GM18499 (cell line): ENCODE measurements at regions not wholly inside any gene's neighbourhood (a gene's known extent, or its start where the extent isn't known, plus 50 kb on each side); places are given as distances from the start of the nearest gene placed in this dataset.
"Not testable (repeated sequence)": the region's sequence is repeated elsewhere in the genome, so short reads cannot be mapped to it uniquely, and the experiment has no call there.

Experiments used
- ATAC-seq: cut with Tn5 transposase; IDR thresholded peaks from one replicate; pipeline ENCODE4 v1.9.1; 2021; ENCODE audit warnings: moderate number of reproducible peaks; ENCODE audit not compliant: insufficient read depth, unreplicated experiment

DNA sequence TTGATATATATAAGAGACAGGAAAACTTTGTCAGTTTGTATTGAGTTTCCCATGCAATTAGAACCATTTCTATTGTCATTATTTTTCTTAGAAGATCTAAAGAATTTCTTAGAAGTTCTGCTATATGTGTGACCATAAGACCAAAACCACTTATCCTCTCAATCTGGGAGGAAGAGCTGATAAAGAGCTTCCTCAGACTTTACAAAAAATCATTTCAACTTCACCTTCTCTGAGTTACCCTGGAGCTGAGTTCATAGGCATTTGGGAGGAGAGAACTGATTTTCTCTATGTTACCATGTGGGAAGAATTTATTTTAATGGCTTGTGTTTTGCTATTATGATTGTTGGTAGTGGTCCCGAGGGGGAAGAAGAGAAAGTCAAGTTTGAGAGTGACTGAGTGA lies 329.3 kb downstream of the GPD2 start:
- ATAC-seq, result no peak

DNA sequence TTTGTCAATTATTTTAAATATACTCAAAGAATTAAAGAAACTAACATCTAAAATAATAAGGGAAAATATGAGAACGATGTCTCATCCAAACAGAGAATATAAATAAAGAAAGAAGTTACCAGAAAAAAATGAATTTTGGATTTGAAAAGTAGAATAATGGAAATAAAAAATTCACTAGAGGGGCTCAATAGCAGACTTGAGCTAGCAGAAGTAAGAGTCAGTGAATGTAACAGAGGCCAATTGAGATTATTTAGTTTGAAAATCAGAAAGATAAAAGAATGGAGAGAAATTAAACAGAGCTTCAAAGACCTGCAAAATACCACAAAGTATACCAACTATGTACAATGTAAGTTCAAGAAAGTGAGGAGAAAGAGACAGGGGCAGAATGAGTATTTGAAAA lies 333.6 kb downstream of the GPD2 start:
- no peak for ATAC-seq

GRCh38 chr2:156778916-156779315 lies 342.7 kb downstream of the GPD2 start:
- ATAC-seq, result no peak

DNA sequence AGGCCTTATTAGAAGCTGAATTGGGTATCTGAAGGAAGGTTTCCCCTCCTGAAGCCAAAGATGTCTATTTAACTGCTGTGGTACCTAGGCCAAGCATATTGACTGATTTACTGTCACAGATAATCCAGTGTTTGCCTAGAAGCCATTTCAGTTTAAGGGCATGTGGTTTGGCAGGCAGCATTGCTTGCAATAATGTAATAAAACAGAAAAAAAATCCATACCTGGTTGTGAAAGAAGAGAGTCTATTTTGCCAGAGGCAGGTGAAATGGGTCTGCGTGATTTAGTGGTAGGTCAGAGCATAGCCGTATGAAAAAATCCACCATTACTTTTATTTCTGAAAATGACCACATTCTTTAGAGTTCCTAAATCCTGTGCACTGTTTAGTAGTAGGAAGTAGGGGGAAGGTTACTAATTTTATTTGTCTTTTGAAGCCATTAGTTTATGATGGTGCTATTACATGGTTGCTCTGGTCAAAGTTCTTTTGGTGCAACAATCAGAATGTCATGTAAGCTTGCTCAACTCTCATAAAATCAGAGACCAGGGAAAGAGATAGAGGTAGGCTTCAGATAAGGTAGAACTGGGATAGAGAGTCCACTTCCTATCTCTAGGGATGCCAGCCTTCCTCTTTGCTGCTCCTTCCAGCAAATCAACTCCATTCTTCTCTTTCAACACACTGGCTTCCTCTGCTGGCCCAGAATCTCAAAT lies 343.4 kb downstream of the GPD2 start:
- no peak for ATAC-seq

- not testable (repeated sequence) for ATAC-seq
Observed at GRCh38 chr2:156781677-156782076, 345.5 kb downstream of the GPD2 start.

DNA sequence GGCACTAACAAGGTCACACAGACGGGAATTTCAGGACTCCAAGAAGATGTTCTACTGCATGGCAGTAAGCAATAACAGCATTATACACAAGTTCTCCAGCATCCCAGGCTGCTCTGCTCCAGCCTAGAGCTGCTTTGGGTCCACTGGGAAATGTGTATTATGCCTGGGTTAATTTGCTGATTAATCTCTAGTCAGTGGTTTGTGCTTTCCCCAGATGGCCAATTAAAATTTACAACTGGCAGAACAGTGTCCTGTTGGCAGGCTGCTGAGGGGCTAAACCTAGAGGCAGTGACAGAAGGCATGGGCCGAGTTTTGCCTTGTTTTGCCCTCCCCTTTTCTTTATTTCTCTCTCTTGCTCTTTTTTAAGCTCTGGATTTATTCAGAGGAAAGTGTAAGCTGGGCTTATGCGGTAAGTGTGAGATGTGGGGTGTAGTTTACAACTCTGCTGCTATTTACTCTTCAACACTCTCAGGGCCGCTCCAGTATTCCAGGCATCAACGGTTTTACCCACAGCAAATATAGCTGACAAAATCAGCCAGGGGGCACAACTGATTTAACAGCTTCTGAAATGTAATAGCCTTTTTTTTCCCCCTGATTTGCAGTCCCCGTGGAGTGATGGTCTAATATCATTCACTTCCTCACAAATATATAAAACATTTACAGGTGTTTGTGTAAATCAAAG lies 348.0 kb downstream of the GPD2 start:
- no peak for ATAC-seq

DNA sequence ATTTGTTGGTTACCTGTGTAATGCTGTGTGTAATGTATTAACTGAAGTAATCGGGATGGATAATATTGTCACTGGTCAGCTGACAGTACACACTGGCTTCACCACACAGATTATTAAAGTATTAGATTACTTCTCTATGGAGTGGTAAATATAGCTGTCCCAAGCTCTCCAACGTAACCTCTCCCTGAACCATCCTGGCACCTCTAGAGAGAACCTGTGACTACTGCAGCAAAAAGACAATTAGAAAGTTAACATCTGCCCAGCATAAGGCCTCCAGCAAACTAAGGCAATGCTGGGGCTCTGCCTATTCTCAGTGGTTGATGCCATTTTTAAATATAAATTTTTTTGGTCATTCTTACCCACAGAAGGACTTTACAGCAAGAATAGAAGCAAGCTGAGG lies 351.3 kb downstream of the GPD2 start:
- no peak for ATAC-seq

GRCh38 chr2:156790343-156791037 lies 354.3 kb downstream of the GPD2 start:
- ATAC-seq, result no peak

- no peak for ATAC-seq
Observed at GRCh38 chr2:156792242-156792840, 356.2 kb downstream of the GPD2 start.

DNA sequence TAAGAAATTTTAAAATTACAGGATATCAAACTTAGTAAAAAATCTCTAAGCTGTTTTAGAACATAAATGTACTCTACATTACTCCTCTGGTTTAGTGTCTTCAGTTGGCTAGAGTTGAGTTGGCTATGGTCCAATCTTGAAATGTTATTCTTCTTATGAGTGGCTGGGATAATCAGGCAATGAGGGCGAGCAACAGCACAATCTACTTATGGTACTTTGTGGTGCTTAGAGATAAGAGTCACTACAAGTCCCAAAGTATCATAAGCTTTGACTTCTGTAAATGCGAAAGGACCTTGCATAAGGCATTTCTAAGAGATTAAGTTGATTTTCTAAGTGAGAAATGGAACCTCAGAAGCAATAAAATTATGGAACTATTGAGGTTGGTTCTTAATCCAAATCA lies 361.7 kb downstream of the GPD2 start:
- ATAC-seq, result no peak

DNA sequence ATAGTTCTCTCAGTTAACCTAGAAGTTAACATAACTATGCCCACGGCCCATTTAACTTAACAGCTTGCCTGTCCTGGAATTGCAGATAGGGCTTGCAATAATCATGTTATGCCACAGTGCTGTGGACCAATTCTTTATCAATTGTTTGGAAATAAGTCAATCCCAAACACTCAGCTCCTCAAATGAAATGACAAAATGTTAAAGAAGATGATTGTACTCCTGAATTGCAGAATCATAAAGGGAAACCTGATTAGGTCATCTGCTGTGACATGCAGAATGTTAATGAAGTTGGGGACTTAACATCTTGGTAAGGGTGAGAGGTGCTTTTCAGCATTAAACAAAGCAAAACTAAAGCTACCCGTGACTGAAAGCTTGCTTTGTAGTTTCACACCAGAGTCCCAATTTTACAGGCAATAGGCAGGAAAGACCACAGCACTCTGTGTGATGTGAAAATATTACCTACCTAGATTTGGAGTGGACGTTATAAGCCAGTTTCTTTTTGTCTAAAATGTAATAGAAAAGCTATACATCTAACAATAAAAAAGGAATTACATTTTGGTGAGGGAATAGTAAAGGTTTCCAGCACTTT lies 364.0 kb downstream of the GPD2 start:
- no peak for ATAC-seq

DNA sequence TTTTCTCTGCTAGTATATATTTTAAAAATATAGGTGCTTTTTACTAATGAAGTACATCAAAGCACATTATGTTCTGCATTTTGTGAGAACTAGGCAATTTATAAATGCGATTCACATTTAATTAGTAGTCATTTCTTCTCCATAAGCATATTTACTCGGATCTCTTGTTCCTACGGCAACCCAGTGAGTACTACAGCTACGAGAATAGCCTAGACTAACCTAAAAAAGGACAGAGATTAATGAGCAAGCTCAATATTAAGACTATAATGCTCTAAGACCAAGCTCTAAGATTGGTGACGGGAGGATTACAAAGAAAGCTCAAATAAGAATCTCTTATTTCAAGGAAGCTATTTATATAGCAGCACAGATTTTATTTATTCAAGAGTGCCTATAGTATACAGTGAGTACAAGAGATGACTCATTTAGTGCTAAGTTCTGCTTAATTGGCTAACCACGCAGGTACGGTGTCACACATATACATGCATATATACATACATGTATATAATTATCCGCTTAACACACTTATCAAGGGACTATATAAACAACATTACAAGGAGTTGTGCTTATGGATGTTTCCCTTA lies 364.7 kb downstream of the GPD2 start:
- ATAC-seq, result no peak

- no peak for ATAC-seq
Observed at GRCh38 chr2:156803243-156803642, 367.1 kb downstream of the GPD2 start.

DNA sequence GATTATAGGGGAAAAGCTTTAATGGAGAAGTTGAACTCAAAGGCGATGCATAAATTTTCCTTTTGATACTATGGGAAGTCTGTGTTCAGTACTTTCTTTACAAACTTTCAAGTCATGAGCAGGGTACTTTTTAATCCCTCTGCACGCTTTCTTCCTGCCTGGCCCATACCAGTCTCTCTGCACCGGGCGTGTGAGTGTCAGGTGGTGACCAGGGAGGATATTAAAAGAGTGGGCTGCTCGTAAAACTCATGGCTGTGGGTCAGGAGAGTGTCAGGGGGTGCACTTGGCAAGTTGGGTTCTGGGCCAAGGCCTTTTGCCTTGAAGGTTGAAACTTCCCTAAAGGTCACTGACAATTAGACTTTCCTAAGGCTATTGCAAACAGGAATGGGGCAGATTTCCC lies 367.8 kb downstream of the GPD2 start:
- ATAC-seq, result no peak

- ATAC-seq, result no peak
Observed at GRCh38 chr2:156810094-156810493, 373.9 kb downstream of the GPD2 start.

DNA sequence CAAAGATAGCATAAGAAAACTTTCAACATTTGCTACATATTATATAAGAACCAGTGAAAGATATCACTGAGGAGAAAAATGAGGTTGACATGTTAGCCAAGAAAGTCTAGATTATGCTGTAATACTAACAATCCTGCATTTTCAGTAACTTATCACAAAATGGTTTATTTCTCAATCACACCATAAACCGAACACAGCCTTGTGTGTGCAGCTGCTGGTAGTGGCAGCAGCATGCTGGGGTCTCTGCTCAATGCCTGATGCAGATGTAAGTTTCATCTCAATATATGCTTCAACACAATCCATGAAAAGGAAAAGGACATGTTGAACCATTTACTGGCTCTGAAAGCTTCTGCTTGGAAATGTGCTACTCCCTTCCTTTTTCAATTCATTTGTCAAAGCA lies 376.3 kb downstream of the GPD2 start:
- ATAC-seq, result no peak

DNA sequence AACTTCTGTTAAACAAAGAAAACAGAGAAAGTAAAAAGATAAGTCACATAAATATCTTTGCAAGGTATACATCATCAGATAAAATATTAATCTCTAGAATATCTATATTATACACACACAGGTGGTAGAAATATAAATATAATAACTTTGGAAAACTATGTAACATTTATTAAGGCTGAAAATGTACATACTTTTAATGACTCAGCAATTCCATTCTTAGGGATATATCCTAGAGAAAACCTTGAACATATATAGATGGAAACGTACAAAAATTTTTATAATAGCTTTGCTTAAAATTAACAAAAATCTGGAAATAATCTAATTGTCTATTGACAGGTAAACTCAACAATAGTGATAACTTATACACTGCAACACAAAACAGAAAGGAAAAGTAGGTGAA lies 381.3 kb downstream of the GPD2 start:
- ATAC-seq, result no peak

DNA sequence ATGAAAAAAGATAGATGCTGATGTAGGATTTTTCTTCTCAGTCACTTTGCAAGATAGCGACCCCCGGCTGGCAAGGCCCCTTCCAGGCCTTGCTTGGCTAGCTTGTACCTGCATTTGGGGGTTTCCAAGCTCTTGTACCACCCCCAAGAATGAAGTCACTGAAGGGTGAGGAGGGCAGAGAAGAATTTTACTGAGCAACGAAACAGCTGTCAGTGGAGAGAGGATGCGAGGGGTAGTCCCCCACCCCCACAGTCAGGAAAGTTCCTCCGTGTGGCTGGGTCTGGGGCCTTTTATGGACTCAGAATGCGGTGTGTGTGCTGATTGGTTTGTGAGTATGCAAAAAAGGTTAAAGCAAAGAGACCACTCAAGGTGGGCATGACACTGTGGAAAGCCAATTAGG lies 382.0 kb downstream of the GPD2 start:
- no peak for ATAC-seq

DNA sequence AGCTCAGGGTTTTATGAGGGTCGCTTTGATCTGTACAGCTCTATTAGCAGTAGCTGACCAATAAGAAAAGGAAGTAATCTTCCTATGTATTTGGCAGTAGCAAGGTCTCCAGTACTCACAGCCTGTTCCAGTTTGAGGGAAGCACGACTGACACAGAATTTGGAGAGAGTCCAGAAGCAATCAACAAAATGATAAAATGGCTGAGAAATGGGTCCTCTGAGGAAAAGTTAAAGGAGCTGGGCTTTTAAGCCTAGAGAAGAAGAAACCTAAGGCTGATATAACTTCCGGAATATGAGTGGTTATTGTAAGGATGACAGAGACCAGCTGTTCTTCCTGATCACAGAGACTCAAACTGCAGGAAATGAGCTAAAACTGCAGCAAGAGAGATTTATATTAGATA lies 382.8 kb downstream of the GPD2 start:
- ATAC-seq, result no peak

DNA sequence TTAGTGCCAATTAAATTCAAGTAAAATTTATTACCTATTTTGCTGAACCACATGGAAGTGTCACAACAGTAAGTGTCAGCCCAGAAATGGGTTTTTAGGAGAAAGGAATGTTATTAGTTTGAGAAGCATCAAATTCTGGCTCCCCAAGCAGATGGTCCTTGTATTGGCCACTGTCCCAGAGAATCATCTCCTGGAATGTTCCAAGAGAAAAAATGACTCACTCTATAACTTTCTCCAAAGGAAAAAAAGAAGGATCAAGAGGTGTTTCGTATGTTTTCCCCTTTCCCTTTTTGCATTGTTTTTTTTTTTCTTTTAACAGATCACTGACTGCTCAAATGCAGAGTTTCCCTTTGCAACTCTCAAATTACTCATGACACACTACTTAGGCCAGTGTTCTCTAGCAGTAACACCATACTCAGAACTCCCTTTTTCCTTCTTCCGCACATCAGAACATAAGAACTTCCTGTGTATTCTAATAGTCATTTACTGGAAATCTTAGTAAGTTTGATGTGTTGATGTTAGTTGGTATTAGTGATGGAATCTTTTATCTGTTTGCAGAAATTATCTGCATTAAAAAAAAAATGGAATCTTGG lies 390.3 kb downstream of the GPD2 start:
- no peak for ATAC-seq
